B cell (primary cell): ENCODE measurements at regions not wholly inside any gene's neighbourhood (a gene's known extent, or its start where the extent isn't known, plus 50 kb on each side); places are given as distances from the start of the nearest gene placed in this dataset.

Experiments
- ATAC-seq: fragments of 200-7000 bp; cut with Tn5 transposase; one replicate; pipeline ENCODE4 v1.10.0; 2021; ENCODE audit warnings: low read depth, mild to moderate bottlenecking, moderate number of reproducible peaks, moderate library complexity
- CTCF ChIA-PET: fragments of 350-600 bp; sonication (Branson Sonifier 250); formaldehyde crosslinking; loops from one replicate; lab custom pipeline; 2021; ENCODE audit warnings: antibody characterized with exemption, inconsistent platforms; lab: Charles Lee
- POLR2A ChIA-PET: fragments of 350-600 bp; sonication (Branson Sonifier 250); formaldehyde crosslinking; loops from one replicate; lab custom pipeline; 2021; ENCODE audit warnings: antibody characterized with exemption; lab: Charles Lee
- DNase-seq: peaks from one replicate; pipeline ENCODE4 v3.0.0; 2013
- H2AFZ ChIP-seq: 2 replicates; pipeline ENCODE4 v1.6.1; 2012; ENCODE audit warnings: mild to moderate bottlenecking, low read depth, low read length; ENCODE audit not compliant: insufficient read depth, poor library complexity, severe bottlenecking
- H3K27ac ChIP-seq, 2 donors: 1 replicate in 1 of 2; 2 replicates in 1 of 2; pipeline ENCODE4 v1.5.1; 2012 to 2013; ENCODE audit warnings: low read length in 2 of 2, mild to moderate bottlenecking in 2 of 2, moderate library complexity in 1 of 2
- H3K27me3 ChIP-seq, 4 experiments: fragments of 200-600 bp in 1 of 4; sonication (generic) in 1 of 4; replicated peaks in 1 of 4; 1 replicate in 2 of 4; 2 replicates in 2 of 4; pipeline versions ENCODE4 v1.6.1 to v1.7.0; 2013 to 2016; ENCODE audit warnings: low read length in 3 of 4, mild to moderate bottlenecking in 2 of 4, mixed read lengths in 1 of 4, moderate library complexity in 1 of 4; ENCODE audit not compliant: insufficient read depth in 4 of 4, control insufficient read depth in 3 of 4; ENCODE audit errors: control extremely low read depth in 1 of 4
- H3K36me3 ChIP-seq, 2 experiments: replicated peaks in 1 of 2; 1 replicate in 1 of 2; 2 replicates in 1 of 2; pipeline versions ENCODE4 v1.6.1 to v1.7.1; 2013; ENCODE audit warnings: low read length in 1 of 2; ENCODE audit not compliant: insufficient read depth in 2 of 2, control insufficient read depth in 1 of 2; ENCODE audit errors: control extremely low read depth in 1 of 2, extremely low read depth in 1 of 2
- H3K4me1 ChIP-seq, 2 donors: fragments of 200-600 bp in 1 of 2; sonication (generic) in 1 of 2; 1 replicate in 1 of 2; 2 replicates in 1 of 2; pipeline versions ENCODE4 v1.5.1 to v1.6.1; 2013 to 2017; ENCODE audit warnings: low read length in 2 of 2; ENCODE audit not compliant: control insufficient read depth in 2 of 2, insufficient read depth in 2 of 2
- H3K4me2 ChIP-seq: replicated peaks from 2 replicates; pipeline ENCODE3; 2012; ENCODE audit warnings: mild to moderate bottlenecking, low read depth, low read length; ENCODE audit not compliant: poor library complexity, severe bottlenecking
- H3K4me3 ChIP-seq, 5 experiments: fragments of 200-600 bp in 1 of 5; sonication (generic) in 1 of 5; 1 replicate in 3 of 5; 2 replicates in 2 of 5; pipeline versions ENCODE4 v1.5.1 to v1.7.0; 2011 to 2016; ENCODE audit warnings: low read length in 4 of 5, mild to moderate bottlenecking in 4 of 5, low read depth in 2 of 5, control low read depth in 1 of 5, moderate library complexity in 1 of 5; ENCODE audit not compliant: insufficient read depth in 1 of 5; ENCODE audit errors: control extremely low read depth in 1 of 5, extremely low read depth in 1 of 5
- H3K79me2 ChIP-seq: fragments of 200-600 bp; sonication (generic); one replicate; pipeline ENCODE4 v1.6.0; 2016; ENCODE audit warnings: low read length; ENCODE audit not compliant: control insufficient read depth, insufficient read depth
- H3K9ac ChIP-seq: fragments of 200-600 bp; sonication (generic); 2 replicates; pipeline ENCODE4 v1.6.1; 2017; ENCODE audit warnings: mild to moderate bottlenecking, low read length, moderate library complexity
- H3K9me3 ChIP-seq, 3 donors: one replicate each; pipeline versions ENCODE4 v1.6.1 to v1.7.1; 2013; ENCODE audit warnings: low read length in 2 of 3; ENCODE audit not compliant: control insufficient read depth in 2 of 3, insufficient read depth in 1 of 3; ENCODE audit errors: control extremely low read depth in 1 of 3
- H4K20me1 ChIP-seq: 2 replicates; pipeline ENCODE4 v1.6.0; 2012; ENCODE audit warnings: mild to moderate bottlenecking, low read length; ENCODE audit not compliant: insufficient read depth, control insufficient read depth, poor library complexity, severe bottlenecking
- H3K27ac Mint-ChIP-seq: one replicate; pipeline ENCODE4 v1.8.0; 2021; ENCODE audit warnings: mixed read lengths
- H3K27me3 Mint-ChIP-seq: one replicate; pipeline ENCODE4 v1.8.0; 2021; ENCODE audit warnings: mixed read lengths
- H3K4me1 Mint-ChIP-seq: one replicate; pipeline ENCODE4 v1.8.0; 2021; ENCODE audit warnings: mixed read lengths
- H3K4me3 Mint-ChIP-seq: one replicate; pipeline ENCODE4 v1.8.0; 2021; ENCODE audit warnings: mixed read lengths
- H3K9me3 Mint-ChIP-seq: one replicate; pipeline ENCODE4 v1.8.0; 2022; ENCODE audit warnings: mixed read lengths; ENCODE audit not compliant: insufficient read depth
- EZH2 ChIP-seq: IDR thresholded peaks from 2 replicates; pipeline ENCODE4 v1.6.1; 2012; ENCODE audit warnings: borderline replicate concordance, low read depth, mild to moderate bottlenecking, moderate library complexity, low read length; ENCODE audit not compliant: insufficient read depth, poor library complexity, severe bottlenecking
- WGBS: methylation state at CpG from one replicate; pipeline ENCODE4 v1.1.5; 2013; ENCODE audit warnings: missing lambda C conversion rate; ENCODE audit not compliant: insufficient coverage; 5-methylcytosine and 5-hydroxymethylcytosine counted together
- intact Hi-C: fragments of 100-400 bp; cut with micrococcal nuclease; formaldehyde crosslinking; loops from one replicate; pipeline ENCODE4 v1.10.0; 2022
- TF ChIP-seq, protein P1 (sequence below): fragments of 200-600 bp; IDR thresholded peaks from one replicate; pipeline ENCODE4 v1.8.0; 2022; ENCODE audit warnings: antibody characterized with exemption, mild to moderate bottlenecking

DNA sequence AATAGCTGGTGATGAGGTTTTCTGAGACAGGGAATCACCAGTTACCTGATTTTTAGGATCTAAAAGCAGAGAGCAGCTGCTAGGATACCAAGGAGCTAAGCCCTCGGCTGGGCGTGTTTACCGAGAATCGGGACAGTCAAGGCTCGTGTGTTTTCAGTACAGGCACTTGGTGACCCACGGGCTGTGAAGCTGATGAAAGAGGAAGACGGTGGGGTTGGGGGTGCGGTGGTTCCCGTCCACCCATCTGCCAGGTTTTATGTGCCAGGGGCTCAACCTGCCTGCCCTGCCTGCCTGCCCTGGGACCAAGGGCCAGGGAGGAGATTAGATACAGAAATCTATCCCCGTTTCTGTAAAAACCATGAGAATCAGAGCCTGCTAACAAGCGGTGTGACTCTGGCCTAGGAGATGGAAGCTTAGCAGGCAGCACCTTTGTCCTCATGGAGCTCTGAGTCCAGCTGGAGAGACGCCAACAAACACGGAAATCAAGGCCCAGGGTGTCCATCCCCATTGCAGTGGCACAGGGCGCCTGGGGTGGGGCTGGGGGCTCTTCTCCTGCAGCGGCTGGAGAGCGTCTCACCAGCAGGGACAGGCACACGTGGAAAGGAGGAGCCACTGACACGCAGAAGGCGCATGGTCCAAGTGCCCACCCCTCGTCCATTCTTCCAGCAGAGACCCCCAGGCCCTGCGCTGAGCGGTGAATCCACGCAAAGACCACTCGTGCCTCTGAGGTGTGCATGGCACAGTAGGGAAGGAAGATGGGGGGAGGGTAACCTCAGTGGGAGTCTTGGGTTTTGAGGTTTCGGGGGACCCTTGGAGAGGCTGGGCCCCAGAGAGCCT, 265.0 kb upstream of the TCERG1L start:
- H3K27ac ChIP-seq = no peak overlapping the region
- ChIA-PET CTCF (no interaction called here), POLR2A (no interaction called here)
- H3K27me3 Mint-ChIP-seq = no peaks in the 10 kb centered on the region
- no peaks in the 10 kb centered on the region for H3K9me3 Mint-ChIP-seq
- no peaks in the 10 kb centered on the region for H3K4me1 ChIP-seq
- no peaks in the 10 kb centered on the region for H3K4me1 Mint-ChIP-seq
- DNase-seq (no peak), ATAC-seq (no peak)
- TF ChIP-seq, protein P1, sequence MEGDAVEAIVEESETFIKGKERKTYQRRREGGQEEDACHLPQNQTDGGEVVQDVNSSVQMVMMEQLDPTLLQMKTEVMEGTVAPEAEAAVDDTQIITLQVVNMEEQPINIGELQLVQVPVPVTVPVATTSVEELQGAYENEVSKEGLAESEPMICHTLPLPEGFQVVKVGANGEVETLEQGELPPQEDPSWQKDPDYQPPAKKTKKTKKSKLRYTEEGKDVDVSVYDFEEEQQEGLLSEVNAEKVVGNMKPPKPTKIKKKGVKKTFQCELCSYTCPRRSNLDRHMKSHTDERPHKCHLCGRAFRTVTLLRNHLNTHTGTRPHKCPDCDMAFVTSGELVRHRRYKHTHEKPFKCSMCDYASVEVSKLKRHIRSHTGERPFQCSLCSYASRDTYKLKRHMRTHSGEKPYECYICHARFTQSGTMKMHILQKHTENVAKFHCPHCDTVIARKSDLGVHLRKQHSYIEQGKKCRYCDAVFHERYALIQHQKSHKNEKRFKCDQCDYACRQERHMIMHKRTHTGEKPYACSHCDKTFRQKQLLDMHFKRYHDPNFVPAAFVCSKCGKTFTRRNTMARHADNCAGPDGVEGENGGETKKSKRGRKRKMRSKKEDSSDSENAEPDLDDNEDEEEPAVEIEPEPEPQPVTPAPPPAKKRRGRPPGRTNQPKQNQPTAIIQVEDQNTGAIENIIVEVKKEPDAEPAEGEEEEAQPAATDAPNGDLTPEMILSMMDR = no peak
- TF ChIP-seq EZH2 = no peak
- H3K9me3 ChIP-seq = peaks cover 0 to 22% (median 0%) of the 10 kb centered on the region in 3 donors
- intact Hi-C loops = no loop called here
- no peak overlapping the region for H3K4me3 Mint-ChIP-seq
- H3K4me3 ChIP-seq = no peak overlapping the region
- no peaks in the 10 kb centered on the region for H3K27me3 ChIP-seq
- no peak overlapping the region for H2AFZ ChIP-seq
- H4K20me1 ChIP-seq = no peaks in the 10 kb centered on the region
- WGBS = 82% methylated on average over 21 of the region's 25 CpGs
- H3K36me3 ChIP-seq = no peaks in the 10 kb centered on the region
- H3K9ac ChIP-seq = no peak overlapping the region
- H3K4me2 ChIP-seq = no peak overlapping the region
- H3K27ac Mint-ChIP-seq = no peak overlapping the region
- no peaks in the 10 kb centered on the region for H3K79me2 ChIP-seq

DNA sequence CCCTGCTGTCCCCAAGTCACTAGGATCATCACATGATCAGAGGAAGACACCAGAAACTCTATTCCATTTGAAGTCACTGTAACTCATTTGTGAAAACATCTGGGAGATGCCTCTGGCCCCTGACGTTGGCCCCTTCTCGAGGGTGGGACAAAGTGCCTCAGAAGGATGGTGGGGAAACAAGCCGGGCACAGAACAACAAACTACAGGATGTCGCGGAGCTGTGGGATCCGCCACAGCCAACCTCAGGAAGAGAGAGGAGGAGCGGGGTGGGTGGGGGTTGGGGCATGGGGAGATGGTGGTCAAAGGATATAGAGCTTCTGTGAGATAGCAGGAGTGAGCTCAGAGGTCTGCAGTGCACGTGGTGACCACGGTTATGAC, 265.6 kb upstream of the TCERG1L start:
- Histone ChIP-seq H4K20me1 (no peaks in the 10 kb centered on the region), H2AFZ (no peak overlapping the region), H3K9ac (no peak overlapping the region), H3K4me2 (no peak overlapping the region), H3K4me1 (no peaks in the 10 kb centered on the region), H3K79me2 (no peaks in the 10 kb centered on the region), H3K27ac (no peak overlapping the region), H3K36me3 (no peaks in the 10 kb centered on the region), H3K4me3 (no peak overlapping the region), H3K9me3 (peaks cover 0 to 22% (median 0%) of the 10 kb centered on the region in 3 donors), H3K27me3 (no peaks in the 10 kb centered on the region)
- Mint-ChIP-seq H3K9me3 (no peaks in the 10 kb centered on the region), H3K27ac (no peak overlapping the region), H3K27me3 (no peaks in the 10 kb centered on the region), H3K4me1 (no peaks in the 10 kb centered on the region), H3K4me3 (no peak overlapping the region)
- DNase-seq = no peak
- TF ChIP-seq, protein P1 = no peak
- no peak for TF ChIP-seq EZH2
- WGBS = 25% methylated on average over 8 of the region's 9 CpGs
- ChIA-PET CTCF (no interaction called here), POLR2A (no interaction called here)
- intact Hi-C loops = no loop called here
- no peak for ATAC-seq
